Stimulated activated CD4-positive, alpha-beta T cell treated with anti-CD3 and anti-CD28 coated beads, Interleukin-4, amount 100 ng/mL, for 24 hours (primary cell): ENCODE measurements at regions not wholly inside any gene's neighbourhood (a gene's known extent, or its start where the extent isn't known, plus 50 kb on each side); places are given as distances from the start of the nearest gene placed in this dataset.

Source experiments
- DNase-seq: peaks from one replicate; pipeline ENCODE4 v3.0.0-alpha.2; 2020

- DNase-seq, result no peak
Observed at GRCh38 chr5:167812871-167813270, 478.6 kb upstream of the WWC1 start.

- no peak for DNase-seq
Observed at GRCh38 chr5:167813389-167813788, 478.1 kb upstream of the WWC1 start.

- no peak for DNase-seq
Observed at GRCh38 chr5:167814040-167814439, 477.4 kb upstream of the WWC1 start.

GRCh38 chr5:167814828-167815227, 476.6 kb upstream of the WWC1 start:
- DNase-seq, result no peak

- DNase-seq, result no peak
Observed at GRCh38 chr5:167816354-167816753, 475.1 kb upstream of the WWC1 start.

- DNase-seq, result no peak
Observed at GRCh38 chr5:167816864-167817263, 474.6 kb upstream of the WWC1 start.

DNA sequence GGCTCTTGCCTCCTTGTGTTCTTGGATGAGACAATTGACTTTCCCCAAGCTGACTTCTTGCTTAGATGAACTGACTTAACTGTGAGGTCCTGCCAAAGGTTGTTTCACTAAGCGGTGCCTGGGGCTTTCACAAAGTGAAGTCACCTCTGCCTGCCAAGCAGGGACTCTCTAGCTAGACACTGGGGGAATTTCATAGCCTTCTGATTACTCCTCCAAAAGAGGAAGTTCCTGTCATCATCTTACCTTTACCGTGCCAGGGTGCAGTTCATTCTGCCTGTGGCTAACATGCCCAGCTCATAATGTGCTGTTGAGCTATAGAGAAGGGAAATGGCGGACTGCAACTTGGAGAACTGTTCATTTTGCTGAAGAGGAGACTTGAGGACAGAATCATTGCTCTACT, 472.0 kb upstream of the WWC1 start:
- DNase-seq, result no peak

- no peak for DNase-seq
Observed at GRCh38 chr5:167820101-167820990, 471.1 kb upstream of the WWC1 start.

GRCh38 chr5:167821151-167821550, 470.3 kb upstream of the WWC1 start:
- DNase-seq, result no peak

GRCh38 chr5:167821669-167822068, 469.8 kb upstream of the WWC1 start:
- no peak for DNase-seq

GRCh38 chr5:167822241-167822640, 469.2 kb upstream of the WWC1 start:
- DNase-seq, result no peak

DNA sequence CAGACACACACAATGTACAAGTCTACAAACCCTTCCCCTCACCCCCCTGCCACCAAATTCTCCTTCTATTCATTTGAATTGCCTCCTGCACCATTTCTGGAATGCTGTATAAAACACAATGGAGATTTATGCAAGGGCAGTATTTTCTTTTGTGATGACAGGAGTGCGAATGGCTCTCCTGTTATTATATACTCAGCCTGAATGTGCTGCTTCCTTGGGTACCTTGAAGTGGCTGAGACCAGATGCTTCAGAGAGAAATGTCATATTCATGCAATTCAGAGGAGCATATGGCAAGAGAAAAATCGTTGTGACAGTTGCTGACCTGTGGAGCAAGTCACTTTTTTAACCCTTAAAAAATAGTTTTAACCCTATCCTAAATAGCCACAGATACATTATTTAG, 468.0 kb upstream of the WWC1 start:
- DNase-seq, result no peak

- DNase-seq, result no peak
Observed at GRCh38 chr5:167827766-167828165, 463.7 kb upstream of the WWC1 start.

- no peak for DNase-seq
Observed at GRCh38 chr5:167831754-167832504, 459.5 kb upstream of the WWC1 start.

GRCh38 chr5:167832609-167833008, 458.8 kb upstream of the WWC1 start:
- DNase-seq, result no peak

DNA sequence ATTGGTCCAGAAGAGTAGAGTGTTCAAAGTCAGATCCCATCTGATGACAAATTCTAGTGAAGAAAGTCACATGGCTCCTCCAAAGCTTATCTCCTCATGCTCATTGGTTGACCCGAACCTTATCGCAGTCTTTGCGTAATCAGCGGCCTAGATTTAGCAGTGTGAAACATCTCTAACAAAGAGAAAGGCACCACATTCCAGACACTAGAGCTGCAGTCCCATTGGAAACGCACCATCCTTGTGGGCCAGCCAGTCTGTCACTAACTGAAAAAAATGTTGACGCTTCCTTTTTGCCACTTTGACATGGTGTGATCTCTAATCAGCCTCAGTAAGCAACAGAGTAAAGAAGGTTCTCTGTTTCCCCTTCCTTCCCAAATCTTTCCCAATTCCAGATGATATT, 458.0 kb upstream of the WWC1 start:
- no peak for DNase-seq

GRCh38 chr5:167835146-167835545, 456.3 kb upstream of the WWC1 start:
- DNase-seq, result no peak

GRCh38 chr5:167837127-167837526, 454.3 kb upstream of the WWC1 start:
- DNase-seq, result no peak

GRCh38 chr5:167839065-167839464, 452.4 kb upstream of the WWC1 start:
- DNase-seq, result no peak

GRCh38 chr5:167840527-167841130, 450.8 kb upstream of the WWC1 start:
- DNase-seq, result no peak

GRCh38 chr5:167843881-167844572, 447.4 kb upstream of the WWC1 start:
- DNase-seq, result no peak

DNA sequence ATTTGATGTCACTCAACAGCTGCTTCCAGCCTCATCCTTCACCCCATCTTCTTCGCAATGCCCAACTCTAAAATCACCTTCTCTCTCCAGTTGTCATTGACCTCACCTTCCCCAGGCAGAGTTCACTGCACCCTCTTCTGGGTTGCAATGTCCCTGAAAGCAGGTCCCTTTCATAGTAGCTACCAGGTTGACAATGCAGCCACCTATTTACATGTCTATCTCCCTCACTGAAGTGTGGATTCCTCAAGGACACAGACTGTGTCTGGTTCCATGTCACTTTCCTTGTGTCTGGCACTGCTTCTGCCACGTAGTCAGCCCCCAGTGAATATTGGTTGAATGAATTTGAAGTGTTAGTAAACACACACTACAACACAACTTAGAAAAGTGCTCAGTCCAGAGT, 445.5 kb upstream of the WWC1 start:
- DNase-seq, result no peak

GRCh38 chr5:167849874-167850273, 441.6 kb upstream of the WWC1 start:
- DNase-seq, result no peak
